Calu3 (cell line): ENCODE measurements at regions not wholly inside any gene's neighbourhood (a gene's known extent, or its start where the extent isn't known, plus 50 kb on each side); places are given as distances from the start of the nearest gene placed in this dataset.

ENCODE experiments used
- BruUV-seq: library from RNA; stranded (reverse); fragments of 400-500 nt; replicated peaks from 2 replicates; lab custom pipeline; 2021; lab: Mats Ljungman, UMichigan
- CTCF ChIA-PET: fragments of 300-600 bp; sonication (Branson Sonifier 250); formaldehyde crosslinking; loops from one replicate; lab custom pipeline; 2022; ENCODE audit warnings: antibody characterized with exemption; lab: Charles Lee
- DNase-seq: peaks from one replicate; pipeline ENCODE4 v3.0.0; 2022
- H3K27ac Mint-ChIP-seq: one replicate; pipeline ENCODE4 v1.8.0; 2022; ENCODE audit warnings: mixed read lengths; ENCODE audit not compliant: unreplicated experiment
- H3K27me3 Mint-ChIP-seq: one replicate; pipeline ENCODE4 v1.8.0; 2022; ENCODE audit warnings: mixed read lengths; ENCODE audit not compliant: unreplicated experiment
- H3K36me3 Mint-ChIP-seq: one replicate; pipeline ENCODE4 v1.8.0; 2022; ENCODE audit warnings: mild to moderate bottlenecking, moderate library complexity, mixed read lengths; ENCODE audit not compliant: insufficient read depth, unreplicated experiment
- H3K4me1 Mint-ChIP-seq: one replicate; pipeline ENCODE4 v1.8.0; 2022; ENCODE audit warnings: mild to moderate bottlenecking, low read depth, mixed read lengths; ENCODE audit not compliant: unreplicated experiment
- H3K4me3 Mint-ChIP-seq: one replicate; pipeline ENCODE4 v1.8.0; 2022; ENCODE audit warnings: mild to moderate bottlenecking, low read depth, moderate library complexity, mixed read lengths; ENCODE audit not compliant: unreplicated experiment
- H3K9me3 Mint-ChIP-seq: one replicate; pipeline ENCODE4 v1.8.0; 2022; ENCODE audit warnings: low read depth, mixed read lengths; ENCODE audit not compliant: unreplicated experiment
- intact Hi-C: fragments of 100-400 bp; cut with micrococcal nuclease; formaldehyde crosslinking; loops from one replicate; pipeline ENCODE4 v1.10.0; 2022; ENCODE audit not compliant: unreplicated experiment
- TF ChIP-seq, protein P1 (sequence below): fragments of 200-600 bp; IDR thresholded peaks from one replicate; pipeline ENCODE4 v1.8.0; 2022; ENCODE audit warnings: antibody characterized with exemption; ENCODE audit not compliant: unreplicated experiment

DNA sequence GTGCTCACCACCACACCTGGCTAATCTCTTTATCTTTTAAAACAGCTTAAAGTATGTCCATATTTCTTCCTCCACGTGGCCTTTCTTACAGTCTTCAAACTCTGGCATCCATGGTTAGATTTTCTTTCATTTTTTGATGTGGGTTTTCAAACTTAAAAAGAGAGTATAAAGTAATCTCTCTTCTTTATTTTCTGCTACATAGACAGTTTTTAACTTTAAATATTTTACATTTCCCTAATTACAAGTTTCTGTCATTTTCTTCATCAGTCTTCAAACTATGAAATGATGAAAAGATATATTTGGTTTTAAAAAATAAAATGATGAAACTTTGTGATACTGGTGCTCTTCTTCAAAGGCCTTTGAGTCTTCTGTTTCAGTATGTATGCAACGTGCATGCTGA, 143.5 kb upstream of the ESRRG start:
- no TSS peak for BruUV-seq
- no peak overlapping the region for H3K27ac Mint-ChIP-seq
- intact Hi-C loops = no loop called here
- no peak overlapping the region for H3K4me3 Mint-ChIP-seq
- H3K27me3 Mint-ChIP-seq = no peaks in the 10 kb centered on the region
- H3K36me3 Mint-ChIP-seq = no peaks in the 10 kb centered on the region
- no peaks in the 10 kb centered on the region for H3K4me1 Mint-ChIP-seq
- CTCF ChIA-PET = no interaction called here
- DNase-seq = no peak
- no peaks in the 10 kb centered on the region for H3K9me3 Mint-ChIP-seq
- TF ChIP-seq, protein P1, sequence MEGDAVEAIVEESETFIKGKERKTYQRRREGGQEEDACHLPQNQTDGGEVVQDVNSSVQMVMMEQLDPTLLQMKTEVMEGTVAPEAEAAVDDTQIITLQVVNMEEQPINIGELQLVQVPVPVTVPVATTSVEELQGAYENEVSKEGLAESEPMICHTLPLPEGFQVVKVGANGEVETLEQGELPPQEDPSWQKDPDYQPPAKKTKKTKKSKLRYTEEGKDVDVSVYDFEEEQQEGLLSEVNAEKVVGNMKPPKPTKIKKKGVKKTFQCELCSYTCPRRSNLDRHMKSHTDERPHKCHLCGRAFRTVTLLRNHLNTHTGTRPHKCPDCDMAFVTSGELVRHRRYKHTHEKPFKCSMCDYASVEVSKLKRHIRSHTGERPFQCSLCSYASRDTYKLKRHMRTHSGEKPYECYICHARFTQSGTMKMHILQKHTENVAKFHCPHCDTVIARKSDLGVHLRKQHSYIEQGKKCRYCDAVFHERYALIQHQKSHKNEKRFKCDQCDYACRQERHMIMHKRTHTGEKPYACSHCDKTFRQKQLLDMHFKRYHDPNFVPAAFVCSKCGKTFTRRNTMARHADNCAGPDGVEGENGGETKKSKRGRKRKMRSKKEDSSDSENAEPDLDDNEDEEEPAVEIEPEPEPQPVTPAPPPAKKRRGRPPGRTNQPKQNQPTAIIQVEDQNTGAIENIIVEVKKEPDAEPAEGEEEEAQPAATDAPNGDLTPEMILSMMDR = no peak

DNA sequence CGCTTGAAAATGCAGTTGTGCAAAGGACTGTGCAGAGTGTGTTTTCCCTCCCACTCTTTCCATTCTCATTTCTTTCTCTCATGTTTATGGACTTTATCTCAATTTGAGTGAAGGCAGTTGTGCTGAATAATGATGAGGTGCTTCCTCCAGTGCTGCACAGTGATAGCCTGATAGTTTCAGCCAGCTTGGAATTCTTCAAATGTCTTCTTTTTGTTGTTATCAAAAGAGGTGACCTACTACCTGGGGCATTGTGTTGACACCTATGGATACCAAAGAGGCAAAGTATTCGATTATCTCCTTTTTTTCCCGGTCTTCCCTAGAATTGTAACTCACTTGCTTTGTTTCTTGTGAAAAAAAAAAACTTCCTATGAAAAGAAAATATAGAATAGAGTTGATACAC, 132.6 kb upstream of the ESRRG start:
- TF ChIP-seq, protein P1 = no peak
- no peak for DNase-seq
- intact Hi-C loops = no loop called here
- Mint-ChIP-seq H3K27ac (no peak overlapping the region), H3K36me3 (no peaks in the 10 kb centered on the region), H3K9me3 (no peaks in the 10 kb centered on the region), H3K27me3 (no peaks in the 10 kb centered on the region), H3K4me1 (no peaks in the 10 kb centered on the region), H3K4me3 (no peak overlapping the region)
- BruUV-seq = no TSS peak
- CTCF ChIA-PET = no interaction called here

DNA sequence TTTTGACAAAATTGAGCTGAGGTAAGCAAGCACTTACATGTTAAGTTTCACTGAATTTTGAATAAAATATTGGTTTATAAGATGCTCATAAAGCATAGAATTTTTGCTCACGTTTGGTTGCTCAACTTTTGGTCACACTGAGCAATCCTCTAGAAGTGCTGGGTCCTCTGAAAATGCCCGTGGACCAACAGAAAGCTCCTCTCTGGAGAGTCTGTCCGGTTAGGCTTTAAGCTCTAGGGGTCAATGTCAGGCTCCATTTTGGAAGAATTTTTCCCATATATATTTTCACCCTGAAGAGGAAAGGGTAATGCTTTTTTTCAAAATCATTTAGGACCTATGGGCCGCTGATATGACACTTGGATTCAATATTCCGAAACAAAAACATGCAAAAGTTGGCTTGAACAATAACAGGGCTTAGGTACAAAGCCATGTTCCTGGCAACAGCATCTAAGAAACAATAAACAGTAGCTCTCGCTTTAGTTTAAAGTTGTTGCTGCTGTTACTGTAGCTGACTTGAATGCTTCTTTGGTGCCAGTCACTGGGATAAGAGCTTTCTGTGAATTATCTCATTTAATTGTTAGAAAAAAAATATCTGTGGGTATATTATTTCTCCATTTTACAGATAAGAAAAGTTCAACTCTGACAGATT, 131.7 kb upstream of the ESRRG start:
- Mint-ChIP-seq H3K27me3 (no peaks in the 10 kb centered on the region), H3K36me3 (no peaks in the 10 kb centered on the region), H3K4me1 (no peaks in the 10 kb centered on the region), H3K4me3 (no peak overlapping the region), H3K9me3 (no peaks in the 10 kb centered on the region), H3K27ac (no peak overlapping the region)
- TF ChIP-seq, protein P1 = no peak
- DNase-seq = no peak
- no TSS peak for BruUV-seq
- intact Hi-C loops = no loop called here
- CTCF ChIA-PET = no interaction called here

DNA sequence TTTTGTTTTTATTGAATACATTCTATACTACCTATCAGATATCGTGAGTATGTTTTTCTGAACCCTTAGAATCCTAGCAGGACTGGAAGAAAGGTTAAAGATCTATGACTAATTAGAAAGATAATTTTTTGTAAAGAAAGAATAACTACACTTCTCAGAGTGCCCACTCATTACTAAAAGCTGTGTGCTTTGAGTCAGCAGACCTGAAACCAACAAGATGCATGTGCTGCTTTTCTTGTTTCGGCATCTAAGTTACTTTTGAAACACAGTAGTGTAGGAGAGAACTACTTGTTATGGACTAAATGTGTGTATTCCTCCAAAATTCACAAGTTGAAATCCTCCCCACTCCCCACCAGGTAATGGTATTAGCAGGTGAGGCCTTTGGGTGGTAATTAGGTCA, 127.8 kb upstream of the ESRRG start:
- H3K4me1 Mint-ChIP-seq = no peaks in the 10 kb centered on the region
- H3K36me3 Mint-ChIP-seq = no peaks in the 10 kb centered on the region
- H3K4me3 Mint-ChIP-seq = no peak overlapping the region
- TF ChIP-seq, protein P1 = no peak
- H3K27ac Mint-ChIP-seq = no peak overlapping the region
- CTCF ChIA-PET = no interaction called here
- no TSS peak for BruUV-seq
- H3K9me3 Mint-ChIP-seq = no peaks in the 10 kb centered on the region
- intact Hi-C loops = no loop called here
- H3K27me3 Mint-ChIP-seq = no peaks in the 10 kb centered on the region
- no peak for DNase-seq
